ENCODE measurements at regions not wholly inside any gene's neighbourhood (a gene's known extent, or its start where the extent isn't known, plus 50 kb on each side); places are given as distances from the start of the nearest gene placed in this dataset.

GRCh38 chr7:41873741-41874140 lies 170.9 kb upstream of the INHBA start:
- DNase-seq (ENCODE audit: low read depth): peak; percentile 77
- TF ChIP-seq CTCF (conservative IDR thresholded peaks at IDR 0.05; ENCODE audit: control insufficient read depth, insufficient read depth, low read depth, low read length): no peak
- no peak overlapping the region for H3K4me3 ChIP-seq (ENCODE audit: control insufficient read depth, low read depth, low read length)

GRCh38 chr7:41872966-41873365 lies 170.1 kb upstream of the INHBA start:
- no peak for TF ChIP-seq CTCF (conservative IDR thresholded peaks at IDR 0.05; ENCODE audit: control insufficient read depth, insufficient read depth, low read depth, low read length)
- DNase-seq (ENCODE audit: low read depth): no peak
- no peak overlapping the region for H3K4me3 ChIP-seq (ENCODE audit: control insufficient read depth, low read depth, low read length)

- no peak overlapping the region for H3K4me3 ChIP-seq (ENCODE audit: control insufficient read depth, low read depth, low read length)
- no peak for TF ChIP-seq CTCF (conservative IDR thresholded peaks at IDR 0.05; ENCODE audit: control insufficient read depth, insufficient read depth, low read depth, low read length)
- peak; percentile 44 for DNase-seq (ENCODE audit: low read depth)
Measured at GRCh38 chr7:41870461-41871138, 167.7 kb upstream of the INHBA start.

- no peak overlapping the region for H3K4me3 ChIP-seq (ENCODE audit: control insufficient read depth, low read depth, low read length)
- TF ChIP-seq CTCF (conservative IDR thresholded peaks at IDR 0.05; ENCODE audit: control insufficient read depth, insufficient read depth, low read depth, low read length): no peak
- peak; percentile 36 for DNase-seq (ENCODE audit: low read depth)
Measured at GRCh38 chr7:41869997-41870396, 167.1 kb upstream of the INHBA start.

- DNase-seq (ENCODE audit: low read depth): peak; percentile 64
- no peak for TF ChIP-seq CTCF (conservative IDR thresholded peaks at IDR 0.05; ENCODE audit: control insufficient read depth, insufficient read depth, low read depth, low read length)
- H3K4me3 ChIP-seq (ENCODE audit: control insufficient read depth, low read depth, low read length): no peak overlapping the region
Measured at GRCh38 chr7:41869596-41869995, 166.7 kb upstream of the INHBA start.

- TF ChIP-seq CTCF (conservative IDR thresholded peaks at IDR 0.05; ENCODE audit: control insufficient read depth, insufficient read depth, low read depth, low read length): no peak
- DNase-seq (ENCODE audit: low read depth): peak; percentile 93
- no peak overlapping the region for H3K4me3 ChIP-seq (ENCODE audit: control insufficient read depth, low read depth, low read length)
Measured at GRCh38 chr7:41869091-41869490, 166.2 kb upstream of the INHBA start.

Measured in fibroblast of mammary gland (primary cell).